ENCODE measurements at regions not wholly inside any gene's neighbourhood (a gene's known extent, or its start where the extent isn't known, plus 50 kb on each side); places are given as distances from the start of the nearest gene placed in this dataset.

- TF ChIP-seq NFIC (IDR thresholded peaks at IDR 0.05; ENCODE audit: low read depth, low read length) (peak; percentile 96), RBBP5 (conservative IDR thresholded peaks at IDR 0.05) (no peak), MYC (IDR thresholded peaks at IDR 0.05; ENCODE audit: insufficient read depth, insufficient read length, insufficient replicate concordance, low read length, severe bottlenecking) (no peak), TCF3 (IDR thresholded peaks at IDR 0.05; ENCODE audit: borderline replicate concordance, insufficient read depth, low read depth, low read length) (0 out of 2 replicates have a peak, but pooled peaks have one; percentile 38), RAD21 (IDR thresholded peaks at IDR 0.05; ENCODE audit: insufficient read depth, low read depth, low read length) (peak; percentile 27; the same call in 1 of the 2 replicates), CHD1 (IDR thresholded peaks at IDR 0.05; ENCODE audit: low read depth, low read length) (no peak), RUNX3 (IDR thresholded peaks at IDR 0.05; ENCODE audit: low read length) (peak; percentile 97), IRF4 (IDR thresholded peaks at IDR 0.05; ENCODE audit: low read depth, low read length) (peak; percentile 76; the same call in 1 of the 2 replicates), E2F4 (IDR thresholded peaks at IDR 0.05; ENCODE audit: low read depth, low read length) (no peak), SP1 (IDR thresholded peaks at IDR 0.05; ENCODE audit: low read depth, low read length) (peak; percentile 31), USF2 (IDR thresholded peaks at IDR 0.05; ENCODE audit: borderline replicate concordance, low read depth, low read length) (no peak), ZNF207 (IDR thresholded peaks at IDR 0.05; ENCODE audit: borderline replicate concordance) (no peak; the same call in 1 of the 2 replicates), KDM1A (IDR thresholded peaks at IDR 0.05; ENCODE audit: borderline replicate concordance) (no peak), MEF2B (IDR thresholded peaks at IDR 0.05; ENCODE audit: partially characterized antibody, poor library complexity, severe bottlenecking) (peak; percentile 94), SMC3 (IDR thresholded peaks at IDR 0.05; ENCODE audit: borderline replicate concordance, low read length) (no peak; the same call in 1 of the 2 replicates)
- TF ChIP-seq, protein P1, sequence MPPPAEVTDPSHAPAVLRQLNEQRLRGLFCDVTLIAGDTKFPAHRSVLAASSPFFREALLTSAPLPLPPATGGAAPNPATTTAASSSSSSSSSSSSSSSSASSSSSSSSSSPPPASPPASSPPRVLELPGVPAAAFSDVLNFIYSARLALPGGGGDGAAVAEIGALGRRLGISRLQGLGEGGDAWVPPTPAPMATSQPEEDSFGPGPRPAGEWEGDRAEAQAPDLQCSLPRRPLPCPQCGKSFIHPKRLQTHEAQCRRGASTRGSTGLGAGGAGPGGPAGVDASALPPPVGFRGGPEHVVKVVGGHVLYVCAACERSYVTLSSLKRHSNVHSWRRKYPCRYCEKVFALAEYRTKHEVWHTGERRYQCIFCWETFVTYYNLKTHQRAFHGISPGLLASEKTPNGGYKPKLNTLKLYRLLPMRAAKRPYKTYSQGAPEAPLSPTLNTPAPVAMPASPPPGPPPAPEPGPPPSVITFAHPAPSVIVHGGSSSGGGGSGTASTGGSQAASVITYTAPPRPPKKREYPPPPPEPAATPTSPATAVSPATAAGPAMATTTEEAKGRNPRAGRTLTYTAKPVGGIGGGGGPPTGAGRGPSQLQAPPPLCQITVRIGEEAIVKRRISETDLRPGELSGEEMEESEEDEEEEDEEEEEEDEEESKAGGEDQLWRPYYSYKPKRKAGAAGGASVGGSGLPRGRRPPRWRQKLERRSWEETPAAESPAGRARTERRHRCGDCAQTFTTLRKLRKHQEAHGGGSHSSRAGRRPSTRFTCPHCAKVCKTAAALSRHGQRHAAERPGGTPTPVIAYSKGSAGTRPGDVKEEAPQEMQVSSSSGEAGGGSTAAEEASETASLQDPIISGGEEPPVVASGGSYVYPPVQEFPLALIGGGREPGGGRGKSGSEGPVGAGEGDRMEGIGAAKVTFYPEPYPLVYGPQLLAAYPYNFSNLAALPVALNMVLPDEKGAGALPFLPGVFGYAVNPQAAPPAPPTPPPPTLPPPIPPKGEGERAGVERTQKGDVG (CRISPR knock-in tag; IDR thresholded peaks at IDR 0.05), result no peak
- TF ChIP-seq, protein P2, sequence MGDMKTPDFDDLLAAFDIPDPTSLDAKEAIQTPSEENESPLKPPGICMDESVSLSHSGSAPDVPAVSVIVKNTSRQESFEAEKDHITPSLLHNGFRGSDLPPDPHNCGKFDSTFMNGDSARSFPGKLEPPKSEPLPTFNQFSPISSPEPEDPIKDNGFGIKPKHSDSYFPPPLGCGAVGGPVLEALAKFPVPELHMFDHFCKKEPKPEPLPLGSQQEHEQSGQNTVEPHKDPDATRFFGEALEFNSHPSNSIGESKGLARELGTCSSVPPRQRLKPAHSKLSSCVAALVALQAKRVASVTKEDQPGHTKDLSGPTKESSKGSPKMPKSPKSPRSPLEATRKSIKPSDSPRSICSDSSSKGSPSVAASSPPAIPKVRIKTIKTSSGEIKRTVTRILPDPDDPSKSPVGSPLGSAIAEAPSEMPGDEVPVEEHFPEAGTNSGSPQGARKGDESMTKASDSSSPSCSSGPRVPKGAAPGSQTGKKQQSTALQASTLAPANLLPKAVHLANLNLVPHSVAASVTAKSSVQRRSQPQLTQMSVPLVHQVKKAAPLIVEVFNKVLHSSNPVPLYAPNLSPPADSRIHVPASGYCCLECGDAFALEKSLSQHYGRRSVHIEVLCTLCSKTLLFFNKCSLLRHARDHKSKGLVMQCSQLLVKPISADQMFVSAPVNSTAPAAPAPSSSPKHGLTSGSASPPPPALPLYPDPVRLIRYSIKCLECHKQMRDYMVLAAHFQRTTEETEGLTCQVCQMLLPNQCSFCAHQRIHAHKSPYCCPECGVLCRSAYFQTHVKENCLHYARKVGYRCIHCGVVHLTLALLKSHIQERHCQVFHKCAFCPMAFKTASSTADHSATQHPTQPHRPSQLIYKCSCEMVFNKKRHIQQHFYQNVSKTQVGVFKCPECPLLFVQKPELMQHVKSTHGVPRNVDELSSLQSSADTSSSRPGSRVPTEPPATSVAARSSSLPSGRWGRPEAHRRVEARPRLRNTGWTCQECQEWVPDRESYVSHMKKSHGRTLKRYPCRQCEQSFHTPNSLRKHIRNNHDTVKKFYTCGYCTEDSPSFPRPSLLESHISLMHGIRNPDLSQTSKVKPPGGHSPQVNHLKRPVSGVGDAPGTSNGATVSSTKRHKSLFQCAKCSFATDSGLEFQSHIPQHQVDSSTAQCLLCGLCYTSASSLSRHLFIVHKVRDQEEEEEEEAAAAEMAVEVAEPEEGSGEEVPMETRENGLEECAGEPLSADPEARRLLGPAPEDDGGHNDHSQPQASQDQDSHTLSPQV (IDR thresholded peaks at IDR 0.05), result no peak
- TF ChIP-seq, protein P3, sequence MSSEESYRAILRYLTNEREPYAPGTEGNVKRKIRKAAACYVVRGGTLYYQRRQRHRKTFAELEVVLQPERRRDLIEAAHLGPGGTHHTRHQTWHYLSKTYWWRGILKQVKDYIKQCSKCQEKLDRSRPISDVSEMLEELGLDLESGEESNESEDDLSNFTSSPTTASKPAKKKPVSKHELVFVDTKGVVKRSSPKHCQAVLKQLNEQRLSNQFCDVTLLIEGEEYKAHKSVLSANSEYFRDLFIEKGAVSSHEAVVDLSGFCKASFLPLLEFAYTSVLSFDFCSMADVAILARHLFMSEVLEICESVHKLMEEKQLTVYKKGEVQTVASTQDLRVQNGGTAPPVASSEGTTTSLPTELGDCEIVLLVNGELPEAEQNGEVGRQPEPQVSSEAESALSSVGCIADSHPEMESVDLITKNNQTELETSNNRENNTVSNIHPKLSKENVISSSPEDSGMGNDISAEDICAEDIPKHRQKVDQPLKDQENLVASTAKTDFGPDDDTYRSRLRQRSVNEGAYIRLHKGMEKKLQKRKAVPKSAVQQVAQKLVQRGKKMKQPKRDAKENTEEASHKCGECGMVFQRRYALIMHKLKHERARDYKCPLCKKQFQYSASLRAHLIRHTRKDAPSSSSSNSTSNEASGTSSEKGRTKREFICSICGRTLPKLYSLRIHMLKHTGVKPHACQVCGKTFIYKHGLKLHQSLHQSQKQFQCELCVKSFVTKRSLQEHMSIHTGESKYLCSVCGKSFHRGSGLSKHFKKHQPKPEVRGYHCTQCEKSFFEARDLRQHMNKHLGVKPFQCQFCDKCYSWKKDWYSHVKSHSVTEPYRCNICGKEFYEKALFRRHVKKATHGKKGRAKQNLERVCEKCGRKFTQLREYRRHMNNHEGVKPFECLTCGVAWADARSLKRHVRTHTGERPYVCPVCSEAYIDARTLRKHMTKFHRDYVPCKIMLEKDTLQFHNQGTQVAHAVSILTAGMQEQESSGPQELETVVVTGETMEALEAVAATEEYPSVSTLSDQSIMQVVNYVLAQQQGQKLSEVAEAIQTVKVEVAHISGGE (CRISPR knock-in tag; IDR thresholded peaks at IDR 0.05), result no peak
These were observed 147.8 kb upstream of the ATP2B1 start (continued) for GRCh38 chr12:89856431-89856830.

Measured in GM12878 (cell line).